Immature natural killer cell (primary cell): ENCODE measurements at regions not wholly inside any gene's neighbourhood (a gene's known extent, or its start where the extent isn't known, plus 50 kb on each side); places are given as distances from the start of the nearest gene placed in this dataset.
"Not testable (repeated sequence)": the region's sequence is repeated elsewhere in the genome, so short reads cannot be mapped to it uniquely, and the experiment has no call there.

Experiments used
- DNase-seq, 3 donors: peaks; one replicate each; pipeline ENCODE4 v3.0.0; 2022; ENCODE audit warnings: mixed read lengths in 1 of 3
- H3K27ac Mint-ChIP-seq, 6 donors: one replicate each; pipeline ENCODE4 v1.8.0; 2020; ENCODE audit warnings: mixed read lengths in 6 of 6, mild to moderate bottlenecking in 5 of 6, inconsistent platforms in 4 of 6, moderate library complexity in 3 of 6
- H3K27me3 Mint-ChIP-seq, 3 donors: one replicate each; pipeline ENCODE4 v1.8.0; 2020 to 2021; ENCODE audit warnings: low read depth in 3 of 3, mild to moderate bottlenecking in 3 of 3, mixed read lengths in 3 of 3, moderate library complexity in 3 of 3, inconsistent platforms in 1 of 3
- H3K36me3 Mint-ChIP-seq, 3 donors: one replicate each; pipeline ENCODE4 v1.8.0; 2020; ENCODE audit warnings: mixed read lengths in 3 of 3, inconsistent platforms in 2 of 3, mild to moderate bottlenecking in 2 of 3
- H3K4me1 Mint-ChIP-seq, 2 donors: one replicate each; pipeline ENCODE4 v1.8.0; 2020; ENCODE audit warnings: inconsistent platforms in 2 of 2, mild to moderate bottlenecking in 2 of 2, mixed read lengths in 2 of 2, moderate library complexity in 1 of 2
- H3K4me3 Mint-ChIP-seq, 5 donors: one replicate each; pipeline ENCODE4 v1.8.0; 2020; ENCODE audit warnings: mild to moderate bottlenecking in 5 of 5, mixed read lengths in 5 of 5, inconsistent platforms in 3 of 5, moderate library complexity in 3 of 5
- H3K9me3 Mint-ChIP-seq, 6 donors: one replicate each; pipeline ENCODE4 v1.8.0; 2020; ENCODE audit warnings: mild to moderate bottlenecking in 6 of 6, mixed read lengths in 6 of 6, inconsistent platforms in 4 of 6, moderate library complexity in 3 of 6

DNA sequence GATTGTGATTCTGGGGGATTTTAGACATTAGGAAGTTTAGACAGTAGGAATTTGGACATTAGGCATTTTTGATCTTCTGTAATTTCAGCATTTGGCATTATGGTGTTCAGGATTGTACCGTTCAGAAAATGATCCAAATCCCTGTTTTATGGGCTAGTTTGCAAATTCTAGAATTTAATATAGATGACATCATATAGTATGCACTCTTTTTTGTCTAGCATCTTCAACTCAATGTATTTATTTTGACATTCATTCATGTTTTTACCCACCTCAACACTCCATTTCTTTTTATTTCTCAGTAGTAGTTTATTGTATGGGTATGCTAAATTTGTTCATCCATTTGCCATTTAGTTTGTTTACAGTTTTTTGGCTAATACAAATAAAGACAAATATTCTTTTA, 105.3 kb upstream of the ZPLD1 start:
- Mint-ChIP-seq H3K9me3 (peaks cover 0 to 5% (median 0%) of the 10 kb centered on the region in 6 donors), H3K27me3 (peaks cover 0 to 2% (median 0%) of the 10 kb centered on the region in 3 donors), H3K4me1 (no peaks in the 10 kb centered on the region), H3K4me3 (no peak overlapping the region), H3K27ac (no peak overlapping the region), H3K36me3 (no peaks in the 10 kb centered on the region)
- DNase-seq, result no peak

- Mint-ChIP-seq H3K27ac (no peak overlapping the region), H3K27me3 (peaks cover 0 to 2% (median 0%) of the 10 kb centered on the region in 3 donors), H3K9me3 (peaks cover 0 to 2% (median 0%) of the 10 kb centered on the region in 6 donors), H3K4me3 (no peak overlapping the region), H3K4me1 (no peaks in the 10 kb centered on the region), H3K36me3 (no peaks in the 10 kb centered on the region)
- no peak for DNase-seq
Observed at GRCh38 chr3:102332205-102332604, 102.6 kb upstream of the ZPLD1 start.

DNA sequence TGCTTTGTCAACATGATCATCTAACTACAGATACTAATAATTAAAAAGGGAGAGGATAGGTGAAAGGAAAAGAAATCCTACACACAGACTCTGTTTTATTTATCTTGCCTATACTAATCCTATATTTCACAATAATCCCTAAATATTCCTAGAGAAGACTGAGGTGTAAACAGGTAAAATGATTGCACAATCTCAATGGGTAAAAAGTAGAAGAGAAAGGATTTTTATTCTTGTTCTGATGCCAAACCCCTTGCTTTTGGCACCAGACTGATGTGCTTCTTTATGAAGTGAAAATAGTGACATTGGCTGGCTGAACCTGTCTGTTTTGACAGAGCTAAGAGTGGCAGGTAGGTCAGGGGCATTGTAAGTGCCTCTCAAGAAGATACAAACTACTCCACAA, 101.9 kb upstream of the ZPLD1 start:
- Mint-ChIP-seq H3K4me1 (no peaks in the 10 kb centered on the region), H3K27ac (no peak overlapping the region), H3K4me3 (no peak overlapping the region), H3K9me3 (peaks cover 0 to 2% (median 0%) of the 10 kb centered on the region in 6 donors), H3K36me3 (no peaks in the 10 kb centered on the region), H3K27me3 (no peaks in the 10 kb centered on the region)
- no peak for DNase-seq

- Mint-ChIP-seq H3K9me3 (peaks cover 0 to 4% (median 0%) of the 10 kb centered on the region in 6 donors), H3K27me3 (no peaks in the 10 kb centered on the region)
Observed at GRCh38 chr3:102336130-102336529, 98.7 kb upstream of the ZPLD1 start.

GRCh38 chr3:102339671-102340070, 95.1 kb upstream of the ZPLD1 start:
- H3K27me3 Mint-ChIP-seq, result no peaks in the 10 kb centered on the region
- H3K36me3 Mint-ChIP-seq, result no peaks in the 10 kb centered on the region
- no peaks in the 10 kb centered on the region for H3K4me1 Mint-ChIP-seq
- no peak for DNase-seq
- H3K4me3 Mint-ChIP-seq, result no peak overlapping the region
- H3K27ac Mint-ChIP-seq, result no peak overlapping the region
- H3K9me3 Mint-ChIP-seq, result peaks cover 0 to 7% (median 0%) of the 10 kb centered on the region in 6 donors

More at GRCh38 chr3:102336130-102336529, 98.7 kb upstream of the ZPLD1 start:
- DNase-seq, result no peak
- no peaks in the 10 kb centered on the region for H3K4me1 Mint-ChIP-seq
- no peak overlapping the region for H3K4me3 Mint-ChIP-seq
- no peaks in the 10 kb centered on the region for H3K36me3 Mint-ChIP-seq
- H3K27ac Mint-ChIP-seq, result no peak overlapping the region

DNA sequence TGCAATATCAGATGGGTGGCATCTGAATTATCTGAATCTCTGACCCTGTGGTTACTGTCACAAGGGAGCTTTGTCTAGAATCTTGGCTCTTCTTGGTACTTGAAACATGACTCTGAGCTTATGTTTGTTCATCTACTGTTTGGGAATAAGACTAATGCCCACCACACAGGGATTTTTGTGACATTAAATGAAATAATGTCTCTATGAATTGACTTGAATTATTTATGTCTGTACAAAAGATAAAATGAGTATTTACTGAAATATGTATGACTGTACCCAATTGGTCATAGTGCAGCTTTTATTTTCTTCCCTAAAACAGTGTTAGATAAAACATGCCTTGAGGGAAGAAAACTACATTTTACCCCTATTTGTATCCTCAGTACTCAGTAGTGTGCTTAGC, 87.9 kb upstream of the ZPLD1 start:
- Mint-ChIP-seq H3K27me3 (no peaks in the 10 kb centered on the region), H3K27ac (no peak overlapping the region), H3K9me3 (peaks cover 0 to 7% (median 4%) of the 10 kb centered on the region in 6 donors), H3K4me3 (no peak overlapping the region), H3K36me3 (no peaks in the 10 kb centered on the region), H3K4me1 (no peaks in the 10 kb centered on the region)
- no peak for DNase-seq

DNA sequence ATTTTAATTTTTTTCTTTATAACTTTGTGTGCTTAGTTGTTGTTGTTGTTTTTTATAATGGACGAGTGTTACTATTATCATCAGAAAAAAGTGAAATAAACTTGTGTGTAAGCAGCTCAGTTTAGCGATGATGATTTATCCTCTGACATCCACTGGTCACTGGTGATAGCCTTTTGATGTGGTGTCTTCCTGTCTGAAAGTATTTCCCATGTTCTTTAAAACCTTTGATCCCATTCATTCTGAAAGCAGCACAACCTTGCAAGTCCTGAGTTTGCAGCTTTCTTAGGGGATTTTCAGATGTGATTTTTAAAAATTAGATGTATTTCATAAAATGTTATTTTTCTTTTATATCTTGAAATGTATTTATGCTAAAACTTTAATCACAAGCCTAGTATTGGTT, 85.9 kb upstream of the ZPLD1 start:
- Mint-ChIP-seq H3K36me3 (no peaks in the 10 kb centered on the region), H3K27me3 (no peaks in the 10 kb centered on the region), H3K27ac (no peak overlapping the region), H3K4me1 (no peaks in the 10 kb centered on the region), H3K4me3 (no peak overlapping the region), H3K9me3 (peaks cover 0 to 7% (median 4%) of the 10 kb centered on the region in 6 donors)
- DNase-seq, result no peak

DNA sequence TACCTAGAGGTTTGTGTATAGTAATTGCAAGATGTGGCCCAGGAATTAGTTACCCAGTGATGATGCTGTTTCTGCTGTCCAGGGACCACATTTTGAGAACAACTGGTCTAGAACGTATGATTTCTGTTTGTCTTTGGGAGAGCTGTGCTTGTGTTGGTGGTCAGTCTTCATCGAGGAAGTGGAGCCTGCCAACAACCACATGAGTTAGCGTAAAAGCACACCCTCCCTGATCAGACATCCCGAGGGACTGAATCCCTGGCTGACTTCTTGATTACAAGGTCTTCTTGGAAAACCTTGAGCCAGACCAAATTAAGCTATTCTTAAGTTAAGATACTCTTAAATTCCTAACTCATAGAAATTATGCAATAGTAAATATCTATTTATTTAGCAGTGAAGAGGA, 81.7 kb upstream of the ZPLD1 start:
- no peak overlapping the region for H3K4me3 Mint-ChIP-seq

GRCh38 chr3:102353805-102354204, 81.0 kb upstream of the ZPLD1 start:
- Mint-ChIP-seq H3K9me3 (peaks cover 0 to 2% (median 0%) of the 10 kb centered on the region in 6 donors), H3K4me1 (no peaks in the 10 kb centered on the region), H3K36me3 (no peaks in the 10 kb centered on the region)

More for the DNA sequence above, 81.7 kb upstream of the ZPLD1 start:
- no peaks in the 10 kb centered on the region for H3K27me3 Mint-ChIP-seq
- H3K9me3 Mint-ChIP-seq, result peaks cover 0 to 2% (median 0%) of the 10 kb centered on the region in 6 donors
- no peaks in the 10 kb centered on the region for H3K36me3 Mint-ChIP-seq
- no peak for DNase-seq
- no peak overlapping the region for H3K27ac Mint-ChIP-seq
- no peaks in the 10 kb centered on the region for H3K4me1 Mint-ChIP-seq

DNA sequence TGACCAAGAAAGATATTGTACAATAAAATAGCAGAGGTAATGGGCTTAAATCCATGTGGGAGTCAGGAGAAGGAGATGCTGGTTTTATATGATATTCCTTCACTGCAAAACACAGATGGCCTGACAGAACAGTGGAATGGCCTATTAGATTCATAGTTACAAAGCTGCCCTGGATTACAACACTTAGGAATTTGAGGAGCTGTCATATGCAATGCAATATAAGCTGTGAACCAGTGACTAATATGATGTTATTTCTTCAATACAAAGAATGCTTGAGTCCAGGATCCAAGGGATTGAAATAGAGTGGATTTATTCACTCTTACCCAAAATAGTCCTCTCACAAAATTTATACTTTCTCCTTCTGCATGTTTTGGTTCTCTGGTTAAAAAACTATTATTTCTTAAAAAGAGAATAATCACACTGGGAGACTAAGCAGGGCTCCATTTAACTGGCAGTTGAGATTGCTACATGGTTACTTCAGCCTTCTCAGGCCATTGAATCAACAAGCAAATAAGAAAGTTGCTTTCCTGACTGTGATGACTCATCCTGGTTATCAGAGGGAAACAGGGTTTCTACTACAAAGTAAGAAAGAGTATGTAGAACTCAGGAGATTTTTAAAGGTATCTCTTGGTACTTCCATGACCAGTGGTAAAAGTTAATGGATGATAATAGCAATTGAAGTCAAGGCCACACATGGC, 79.8 kb upstream of the ZPLD1 start:
- Mint-ChIP-seq H3K4me3 (no peak overlapping the region), H3K27ac (no peak overlapping the region), H3K4me1 (no peaks in the 10 kb centered on the region), H3K9me3 (peaks cover 0 to 2% (median 0%) of the 10 kb centered on the region in 6 donors), H3K36me3 (no peaks in the 10 kb centered on the region), H3K27me3 (no peaks in the 10 kb centered on the region)
- DNase-seq, result no peak

More at GRCh38 chr3:102353805-102354204, 81.0 kb upstream of the ZPLD1 start:
- Mint-ChIP-seq H3K4me3 (no peak overlapping the region), H3K27me3 (no peaks in the 10 kb centered on the region), H3K27ac (no peak overlapping the region)
- no peak for DNase-seq

DNA sequence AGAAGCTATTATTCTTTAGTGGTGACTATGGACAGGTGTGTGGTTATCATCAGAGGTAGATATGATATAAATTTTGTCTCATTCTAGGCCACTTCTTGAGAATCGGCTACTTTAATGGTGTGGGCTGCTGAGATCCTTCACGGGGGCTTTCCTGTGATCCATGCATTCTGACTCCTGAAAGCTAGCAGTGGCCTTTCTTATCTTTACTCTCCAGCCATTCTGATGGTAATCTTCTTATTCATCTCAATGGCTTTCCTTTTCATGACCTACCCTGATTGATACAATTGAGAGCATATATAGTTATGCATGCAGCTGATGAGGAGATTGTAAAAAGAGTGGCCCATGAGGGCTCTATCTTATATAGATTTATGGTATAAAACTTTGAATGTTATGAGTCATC, 78.3 kb upstream of the ZPLD1 start:
- H3K27me3 Mint-ChIP-seq, result no peaks in the 10 kb centered on the region
- H3K36me3 Mint-ChIP-seq, result no peaks in the 10 kb centered on the region
- DNase-seq, result no peak
- no peaks in the 10 kb centered on the region for H3K4me1 Mint-ChIP-seq
- H3K9me3 Mint-ChIP-seq, result peaks cover 0 to 2% (median 0%) of the 10 kb centered on the region in 6 donors
- H3K27ac Mint-ChIP-seq, result no peak overlapping the region
- H3K4me3 Mint-ChIP-seq, result no peak overlapping the region

DNA sequence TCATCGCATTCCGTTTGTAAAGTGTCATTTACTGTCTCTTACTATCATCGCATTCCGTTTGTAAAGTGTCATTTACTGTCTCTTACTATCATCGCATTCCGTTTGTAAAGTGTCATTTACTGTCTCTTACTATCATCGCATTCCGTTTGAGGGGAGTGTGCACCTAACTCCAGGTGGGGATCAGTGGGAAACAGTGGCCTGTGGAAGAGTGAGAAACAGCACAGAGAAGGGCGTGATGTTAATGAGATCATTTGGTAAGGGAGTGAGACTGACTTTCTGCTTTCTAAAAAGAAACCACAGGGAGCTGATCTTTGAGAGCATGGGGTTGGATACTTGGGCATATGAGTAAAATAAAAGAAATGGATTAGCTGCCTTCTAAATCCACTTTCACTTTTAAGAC, 77.5 kb upstream of the ZPLD1 start:
- H3K27me3 Mint-ChIP-seq, H3K4me1 Mint-ChIP-seq, H3K4me3 Mint-ChIP-seq, H3K27ac Mint-ChIP-seq, H3K36me3 Mint-ChIP-seq, DNase-seq, H3K9me3 Mint-ChIP-seq: not testable (repeated sequence)

DNA sequence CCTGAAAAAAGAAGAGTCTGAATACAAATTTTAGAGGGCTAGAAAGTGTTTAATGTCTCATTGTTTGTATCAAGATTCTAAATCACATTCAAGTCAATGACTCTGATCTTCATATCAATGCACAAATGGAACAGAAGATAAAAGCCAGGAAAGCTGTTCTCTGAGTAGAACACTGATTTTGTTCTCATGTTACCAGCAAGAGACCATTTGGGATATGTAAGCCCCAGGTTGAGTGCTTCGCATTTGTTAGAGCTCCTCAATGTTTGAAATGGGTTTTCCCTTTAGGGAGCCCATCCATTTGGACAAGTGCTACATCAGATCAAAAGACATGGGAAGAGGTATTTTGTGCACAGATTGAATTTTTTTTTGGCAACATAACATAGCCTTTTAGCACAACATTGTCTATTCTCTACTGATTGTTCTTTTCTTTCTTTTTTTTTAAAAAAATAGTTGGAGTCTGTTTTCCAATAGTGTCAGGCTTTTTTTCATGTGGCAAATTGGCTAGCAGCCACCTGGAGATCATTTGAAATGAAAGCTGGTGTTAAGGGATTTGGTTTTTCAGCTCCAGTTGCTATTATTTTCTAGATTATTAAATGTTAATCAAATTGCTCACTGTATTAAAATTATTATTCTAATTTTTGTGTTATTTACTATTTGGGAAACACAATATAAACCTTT, 74.5 kb upstream of the ZPLD1 start:
- peaks cover 0 to 14% (median 8%) of the 10 kb centered on the region in 6 donors for H3K9me3 Mint-ChIP-seq

DNA sequence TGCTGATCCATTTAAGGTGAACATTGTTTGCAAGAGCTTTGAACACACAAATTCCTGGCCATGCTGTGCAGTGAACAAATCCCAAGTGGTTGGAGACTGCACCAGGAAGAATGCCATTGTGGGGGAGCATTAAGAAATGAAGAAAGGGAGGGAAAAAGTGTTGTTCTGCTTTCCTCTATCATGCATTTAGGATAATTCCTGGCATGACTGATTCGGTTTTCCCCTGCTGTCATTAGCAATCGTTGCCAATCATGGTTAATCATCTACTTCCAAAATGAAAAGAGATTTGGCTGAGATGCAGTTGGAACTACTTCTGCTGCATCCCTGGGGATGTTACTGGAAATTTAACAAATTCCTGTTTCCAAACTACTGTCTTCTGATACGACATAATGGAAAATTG, 73.7 kb upstream of the ZPLD1 start:
- Mint-ChIP-seq H3K4me1 (no peaks in the 10 kb centered on the region), H3K9me3 (peaks cover 0 to 22% (median 8%) of the 10 kb centered on the region in 6 donors), H3K4me3 (no peak overlapping the region)

More for the DNA sequence above, 74.5 kb upstream of the ZPLD1 start:
- H3K27ac Mint-ChIP-seq, result no peak overlapping the region
- H3K27me3 Mint-ChIP-seq, result no peaks in the 10 kb centered on the region
- H3K4me3 Mint-ChIP-seq, result no peak overlapping the region
- no peaks in the 10 kb centered on the region for H3K36me3 Mint-ChIP-seq
- H3K4me1 Mint-ChIP-seq, result no peaks in the 10 kb centered on the region
- no peak for DNase-seq

More for the DNA sequence above, 73.7 kb upstream of the ZPLD1 start:
- Mint-ChIP-seq H3K36me3 (no peaks in the 10 kb centered on the region), H3K27me3 (no peaks in the 10 kb centered on the region), H3K27ac (no peak overlapping the region)
- DNase-seq, result no peak
